GM12878 (cell line): ENCODE measurements at regions not wholly inside any gene's neighbourhood (a gene's known extent, or its start where the extent isn't known, plus 50 kb on each side); places are given as distances from the start of the nearest gene placed in this dataset.

Source experiments
- ATAC-seq: fragments of 200-7000 bp; cut with Tn5 transposase; 3 replicates; pipeline ENCODE4 v1.9.1; 2020; ENCODE audit warnings: mild to moderate bottlenecking, moderate library complexity
- BruUV-seq: library from RNA; stranded (reverse); fragments of 400-500 nt; replicated peaks from 2 replicates; lab custom pipeline; 2021; lab: Mats Ljungman, UMichigan
- CTCF ChIA-PET: fragments of 300-600 bp; sonication (Branson Sonifier 250); formaldehyde crosslinking; extraction: SDS; loops from one replicate; lab custom pipeline; 2021; ENCODE audit warnings: inconsistent platforms; lab: Yijun Ruan, JAX
- POLR2A ChIA-PET: fragments of 350-600 bp; formaldehyde crosslinking; extraction: SDS; loops from one replicate; lab custom pipeline; 2021; ENCODE audit warnings: inconsistent platforms; lab: Charles Lee
- RAD21 ChIA-PET: fragments of 300-600 bp; sonication (Branson Sonifier 250); formaldehyde crosslinking; loops from one replicate; lab custom pipeline; 2023; ENCODE audit warnings: antibody characterized with exemption; ENCODE audit not compliant: unreplicated experiment; lab: Charles Lee
- SMC1A ChIA-PET: fragments of 300-600 bp; sonication (Branson Sonifier 250); formaldehyde crosslinking; loops from one replicate; lab custom pipeline; 2023; ENCODE audit not compliant: unreplicated experiment, uncharacterized antibody; lab: Charles Lee
- DNase-seq: peaks from one replicate; pipeline ENCODE4 v3.0.0-alpha.2; 2011; ENCODE audit warnings: low read depth, low spot score
- FAIRE-seq: peaks from 3 replicates; lab custom pipeline; 2011; peaks lifted over from hg19 to GRCh38; lab: Jason Lieb, UNC
- H2AFZ ChIP-seq: 2 replicates; pipeline ENCODE4 v1.6.0; 2011; ENCODE audit warnings: low read depth, low read length, control low read depth; ENCODE audit not compliant: control insufficient read depth
- H3K27ac ChIP-seq: 2 replicates; pipeline ENCODE4 v1.5.1; 2011; ENCODE audit warnings: control low read depth; ENCODE audit not compliant: control insufficient read depth, insufficient read depth
- H3K27me3 ChIP-seq, 2 experiments: replicated peaks in 1 of 2; 2 replicates each; pipeline versions ENCODE4 v1.6.0 to v1.6.1; 2011; ENCODE audit warnings: low read length in 1 of 2; ENCODE audit not compliant: control insufficient read depth in 2 of 2, insufficient read depth in 2 of 2
- H3K36me3 ChIP-seq, 2 experiments: 2 replicates each; pipeline ENCODE4 v1.5.1; 2011; ENCODE audit warnings: low read length in 1 of 2; ENCODE audit not compliant: control insufficient read depth in 2 of 2, insufficient read depth in 2 of 2
- H3K4me1 ChIP-seq: 2 replicates; pipeline ENCODE4 v1.6.1; 2011; ENCODE audit warnings: mild to moderate bottlenecking, low read length, moderate library complexity, mixed read lengths; ENCODE audit not compliant: control insufficient read depth, insufficient read depth
- H3K4me2 ChIP-seq: 2 replicates; pipeline ENCODE4 v1.6.0; 2011; ENCODE audit warnings: control low read depth; ENCODE audit not compliant: control insufficient read depth, insufficient read depth
- H3K4me3 ChIP-seq: fragments of 200-600 bp; sonication (generic); 2 replicates; pipeline ENCODE4 v1.5.1; 2016
- H3K79me2 ChIP-seq: 2 replicates; pipeline ENCODE4 v1.6.0; 2011; ENCODE audit warnings: low read length; ENCODE audit not compliant: control insufficient read depth, insufficient read depth
- H3K9ac ChIP-seq: 2 replicates; pipeline ENCODE4 v1.8.0; 2011; ENCODE audit warnings: low read length, control low read depth, mixed read lengths; ENCODE audit not compliant: control insufficient read depth, insufficient read depth
- H3K9me3 ChIP-seq: replicated peaks from 3 replicates; pipeline ENCODE4 v1.5.1; 2011; ENCODE audit warnings: mild to moderate bottlenecking, low read length; ENCODE audit not compliant: control insufficient read depth, insufficient read depth
- H4K20me1 ChIP-seq: 2 replicates; pipeline ENCODE4 v1.6.0; 2011; ENCODE audit not compliant: control insufficient read depth, insufficient read depth
- BRCA1 ChIP-seq: IDR thresholded peaks from 2 replicates; pipeline ENCODE4 v1.6.1; 2011; ENCODE audit warnings: low read depth, low read length, improper control_type of control experiment
- FOS ChIP-seq: IDR thresholded peaks from 3 replicates; pipeline ENCODE4 v1.6.1; 2011; ENCODE audit warnings: borderline replicate concordance; ENCODE audit not compliant: insufficient read length; ENCODE audit errors: extremely low read depth
- KAT2A ChIP-seq: conservative IDR thresholded peaks from 2 replicates; pipeline ENCODE4 v1.6.1; 2011; ENCODE audit warnings: low read depth, low read length; ENCODE audit not compliant: control insufficient read depth
- NFYA ChIP-seq: IDR thresholded peaks from 2 replicates; pipeline ENCODE4 v1.6.1; 2011; ENCODE audit warnings: low read depth, mild to moderate bottlenecking, low read length, improper control_type of control experiment, borderline replicate concordance
- SMAD5 ChIP-seq: IDR thresholded peaks from 2 replicates; pipeline ENCODE4 v1.6.1; 2016; ENCODE audit warnings: antibody characterized with exemption, low read depth
- SMARCA5 ChIP-seq: fragments of 450-650 bp; IDR thresholded peaks from 2 replicates; pipeline ENCODE4 v1.6.1; 2017; ENCODE audit warnings: mild to moderate bottlenecking
- WGBS: methylation state at CpG from one replicate; pipeline ENCODE4 v1.1.6; 2016; ENCODE audit warnings: low lambda C conversion rate; ENCODE audit not compliant: insufficient replicate concordance, insufficient coverage; ENCODE audit errors: missing lambda C conversion rate; 5-methylcytosine and 5-hydroxymethylcytosine counted together
- in situ Hi-C: fragments of 300-500 bp; cut with MboI; formaldehyde crosslinking; loops from 9 replicates; pipeline ENCODE4 v1.14.3; 2018; ENCODE audit warnings: mixed read lengths
- intact Hi-C: fragments of 100-400 bp; cut with micrococcal nuclease; formaldehyde crosslinking; loops from one replicate; pipeline ENCODE4 v1.14.2; 2022; ENCODE audit not compliant: unreplicated experiment
- TF ChIP-seq, protein P1 (sequence below): fragments of 450-650 bp; IDR thresholded peaks from 2 replicates; pipeline ENCODE4 v1.6.1; 2017; ENCODE audit warnings: mild to moderate bottlenecking

DNA sequence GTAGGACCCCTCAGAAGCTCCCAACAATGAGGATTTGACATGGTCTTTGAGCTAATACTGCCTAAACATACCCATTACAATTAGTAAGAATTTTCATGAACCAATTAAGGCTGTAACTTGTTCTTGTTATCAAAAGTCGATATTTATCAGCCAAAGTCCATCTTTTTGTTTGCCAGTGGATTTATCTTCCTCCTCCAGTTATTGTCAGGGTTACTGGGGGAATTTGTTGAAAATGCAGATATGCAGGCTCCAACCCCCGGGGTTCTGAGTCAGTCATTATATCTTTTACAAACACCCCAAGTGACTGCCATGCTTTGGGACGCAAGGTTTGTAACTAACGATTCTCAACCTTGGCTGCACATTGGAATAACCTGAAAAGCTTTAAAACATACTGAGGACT is 338.8 kb upstream of the PPARGC1A start:
- ATAC-seq (no peak), FAIRE-seq (no peak), DNase-seq (no peak)
- WGBS, result 31% methylated on average over 4 of the region's 4 CpGs
- Histone ChIP-seq H4K20me1 (no peaks in the 10 kb centered on the region), H3K9me3 (no peaks in the 10 kb centered on the region), H3K4me2 (no peak overlapping the region), H3K4me1 (no peaks in the 10 kb centered on the region), H3K36me3 (no peaks in the 10 kb centered on the region), H3K9ac (no peak overlapping the region), H2AFZ (no peak overlapping the region), H3K27ac (no peak overlapping the region), H3K27me3 (no peaks in the 10 kb centered on the region), H3K4me3 (no peak overlapping the region), H3K79me2 (no peaks in the 10 kb centered on the region)
- BruUV-seq, result no TSS peak
- ChIA-PET CTCF (no interaction called here), POLR2A (no interaction called here), RAD21 (no interaction called here), SMC1A (interaction anchor here (0.8 to 1.1 kb wide), 2 partner anchors 11 to 239 kb away, joined by 3 read pairs; no protein-coding TSS in a partner anchor)
- intact Hi-C loops (no loop called here), in situ Hi-C loops (no loop called here)
- TF ChIP-seq SMARCA5, result no peak
- TF ChIP-seq NFYA, result no peak

DNA sequence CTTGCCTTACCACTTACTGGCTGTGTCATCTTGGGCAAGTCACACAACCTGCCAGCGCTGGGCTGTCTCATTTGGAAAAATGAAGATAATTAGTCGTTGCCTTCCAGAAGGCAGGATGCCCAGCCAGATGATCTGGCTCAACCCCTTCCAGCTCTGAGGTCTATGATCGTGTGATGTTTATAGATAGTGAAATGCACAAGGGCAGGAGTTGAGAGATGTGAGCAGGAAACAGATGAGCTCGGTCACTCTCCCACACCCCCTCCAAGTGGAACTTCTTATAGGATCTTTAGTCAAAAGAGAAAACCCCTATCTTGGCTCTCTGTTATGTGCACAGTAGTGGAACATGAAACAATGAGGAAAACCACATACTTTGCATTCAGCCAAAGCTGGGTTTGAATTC is 336.8 kb upstream of the PPARGC1A start:
- H3K9ac ChIP-seq, result no peak overlapping the region
- WGBS, result 30% methylated on average over 4 of the region's 4 CpGs
- intact Hi-C loops (no loop called here), in situ Hi-C loops (no loop called here)
- no peak for DNase-seq
- H3K4me3 ChIP-seq, result no peak overlapping the region
- H2AFZ ChIP-seq, result no peak overlapping the region
- ChIA-PET POLR2A (no interaction called here), SMC1A (no interaction called here), RAD21 (no interaction called here), CTCF (interaction anchor here (1.2 kb wide), 1 partner anchor 15 kb away, joined by 3 read pairs; no protein-coding TSS in a partner anchor)
- no peak for FAIRE-seq
- no peaks in the 10 kb centered on the region for H4K20me1 ChIP-seq
- no peak for TF ChIP-seq FOS
- TF ChIP-seq, protein P1, sequence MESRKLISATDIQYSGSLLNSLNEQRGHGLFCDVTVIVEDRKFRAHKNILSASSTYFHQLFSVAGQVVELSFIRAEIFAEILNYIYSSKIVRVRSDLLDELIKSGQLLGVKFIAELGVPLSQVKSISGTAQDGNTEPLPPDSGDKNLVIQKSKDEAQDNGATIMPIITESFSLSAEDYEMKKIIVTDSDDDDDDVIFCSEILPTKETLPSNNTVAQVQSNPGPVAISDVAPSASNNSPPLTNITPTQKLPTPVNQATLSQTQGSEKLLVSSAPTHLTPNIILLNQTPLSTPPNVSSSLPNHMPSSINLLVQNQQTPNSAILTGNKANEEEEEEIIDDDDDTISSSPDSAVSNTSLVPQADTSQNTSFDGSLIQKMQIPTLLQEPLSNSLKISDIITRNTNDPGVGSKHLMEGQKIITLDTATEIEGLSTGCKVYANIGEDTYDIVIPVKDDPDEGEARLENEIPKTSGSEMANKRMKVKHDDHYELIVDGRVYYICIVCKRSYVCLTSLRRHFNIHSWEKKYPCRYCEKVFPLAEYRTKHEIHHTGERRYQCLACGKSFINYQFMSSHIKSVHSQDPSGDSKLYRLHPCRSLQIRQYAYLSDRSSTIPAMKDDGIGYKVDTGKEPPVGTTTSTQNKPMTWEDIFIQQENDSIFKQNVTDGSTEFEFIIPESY, result no peak
- no peak for TF ChIP-seq NFYA
- TF ChIP-seq KAT2A, result no peak
- no peak for TF ChIP-seq SMAD5
- TF ChIP-seq BRCA1, result no peak
- H3K79me2 ChIP-seq, result no peaks in the 10 kb centered on the region
- no peaks in the 10 kb centered on the region for H3K27me3 ChIP-seq
- no TSS peak for BruUV-seq
- H3K4me1 ChIP-seq, result no peaks in the 10 kb centered on the region
- H3K9me3 ChIP-seq, result no peaks in the 10 kb centered on the region
- H3K27ac ChIP-seq, result no peak overlapping the region
- H3K4me2 ChIP-seq, result no peak overlapping the region
- H3K36me3 ChIP-seq, result no peaks in the 10 kb centered on the region
- no peak for ATAC-seq
